Calu3 (cell line): ENCODE measurements at regions not wholly inside any gene's neighbourhood (a gene's known extent, or its start where the extent isn't known, plus 50 kb on each side); places are given as distances from the start of the nearest gene placed in this dataset.

Experiments
- BruUV-seq: library from RNA; stranded (reverse); fragments of 400-500 nt; replicated peaks from 2 replicates; lab custom pipeline; 2021; lab: Mats Ljungman, UMichigan
- CTCF ChIA-PET: fragments of 300-600 bp; sonication (Branson Sonifier 250); formaldehyde crosslinking; loops from one replicate; lab custom pipeline; 2022; ENCODE audit warnings: antibody characterized with exemption; lab: Charles Lee
- DNase-seq: peaks from one replicate; pipeline ENCODE4 v3.0.0; 2022
- H3K27ac Mint-ChIP-seq: one replicate; pipeline ENCODE4 v1.8.0; 2022; ENCODE audit warnings: mixed read lengths; ENCODE audit not compliant: unreplicated experiment
- H3K27me3 Mint-ChIP-seq: one replicate; pipeline ENCODE4 v1.8.0; 2022; ENCODE audit warnings: mixed read lengths; ENCODE audit not compliant: unreplicated experiment
- H3K36me3 Mint-ChIP-seq: one replicate; pipeline ENCODE4 v1.8.0; 2022; ENCODE audit warnings: mild to moderate bottlenecking, moderate library complexity, mixed read lengths; ENCODE audit not compliant: insufficient read depth, unreplicated experiment
- H3K4me1 Mint-ChIP-seq: one replicate; pipeline ENCODE4 v1.8.0; 2022; ENCODE audit warnings: mild to moderate bottlenecking, low read depth, mixed read lengths; ENCODE audit not compliant: unreplicated experiment
- H3K4me3 Mint-ChIP-seq: one replicate; pipeline ENCODE4 v1.8.0; 2022; ENCODE audit warnings: mild to moderate bottlenecking, low read depth, moderate library complexity, mixed read lengths; ENCODE audit not compliant: unreplicated experiment
- H3K9me3 Mint-ChIP-seq: one replicate; pipeline ENCODE4 v1.8.0; 2022; ENCODE audit warnings: low read depth, mixed read lengths; ENCODE audit not compliant: unreplicated experiment
- CTCF ChIP-seq: fragments of 200-600 bp; IDR thresholded peaks from one replicate; pipeline ENCODE4 v1.8.0; 2022; ENCODE audit warnings: antibody characterized with exemption; ENCODE audit not compliant: unreplicated experiment
- intact Hi-C: fragments of 100-400 bp; cut with micrococcal nuclease; formaldehyde crosslinking; loops from one replicate; pipeline ENCODE4 v1.10.0; 2022; ENCODE audit not compliant: unreplicated experiment

- no peak overlapping the region for H3K27ac Mint-ChIP-seq
- H3K4me3 Mint-ChIP-seq: no peak overlapping the region
- no peaks in the 10 kb centered on the region for H3K27me3 Mint-ChIP-seq
- H3K36me3 Mint-ChIP-seq: no peaks in the 10 kb centered on the region
- no peak for TF ChIP-seq CTCF
- peaks cover 3% of the 10 kb centered on the region for H3K9me3 Mint-ChIP-seq
- CTCF ChIA-PET: no interaction called here
- no TSS peak for BruUV-seq
- intact Hi-C loops: no loop called here
- no peak for DNase-seq
- no peaks in the 10 kb centered on the region for H3K4me1 Mint-ChIP-seq
Measured at GRCh38 chr11:21710809-21711208, 482.1 kb upstream of the ANO5 start.

GRCh38 chr11:21711341-21711740 is 481.5 kb upstream of the ANO5 start:
- Mint-ChIP-seq H3K9me3 (peaks cover 3% of the 10 kb centered on the region), H3K36me3 (no peaks in the 10 kb centered on the region), H3K27me3 (no peaks in the 10 kb centered on the region), H3K27ac (no peak overlapping the region), H3K4me3 (no peak overlapping the region), H3K4me1 (no peaks in the 10 kb centered on the region)
- intact Hi-C loops: no loop called here
- CTCF ChIA-PET: no interaction called here
- TF ChIP-seq CTCF: no peak
- BruUV-seq: no TSS peak
- no peak for DNase-seq

GRCh38 chr11:21723678-21724077 is 469.2 kb upstream of the ANO5 start:
- no peak for TF ChIP-seq CTCF
- H3K36me3 Mint-ChIP-seq: no peaks in the 10 kb centered on the region
- DNase-seq: no peak
- H3K9me3 Mint-ChIP-seq: peaks cover 3% of the 10 kb centered on the region
- H3K4me3 Mint-ChIP-seq: no peak overlapping the region
- H3K27me3 Mint-ChIP-seq: no peaks in the 10 kb centered on the region
- no peaks in the 10 kb centered on the region for H3K4me1 Mint-ChIP-seq
- no TSS peak for BruUV-seq
- intact Hi-C loops: no loop called here
- CTCF ChIA-PET: no interaction called here
- H3K27ac Mint-ChIP-seq: no peak overlapping the region

GRCh38 chr11:21727102-21727501 is 465.8 kb upstream of the ANO5 start:
- H3K9me3 Mint-ChIP-seq: peaks cover 6% of the 10 kb centered on the region
- DNase-seq: no peak
- H3K4me1 Mint-ChIP-seq: no peaks in the 10 kb centered on the region
- no peak overlapping the region for H3K4me3 Mint-ChIP-seq
- intact Hi-C loops: no loop called here
- CTCF ChIA-PET: no interaction called here
- BruUV-seq: no TSS peak
- TF ChIP-seq CTCF: no peak
- no peaks in the 10 kb centered on the region for H3K27me3 Mint-ChIP-seq
- no peak overlapping the region for H3K27ac Mint-ChIP-seq
- H3K36me3 Mint-ChIP-seq: no peaks in the 10 kb centered on the region
